Thyroid gland (tissue), 4 donors: ENCODE measurements at regions not wholly inside any gene's neighbourhood (a gene's known extent, or its start where the extent isn't known, plus 50 kb on each side); places are given as distances from the start of the nearest gene placed in this dataset.

Experiments used
- CTCF ChIP-seq, 6 experiments: fragments of 200-600 bp in 3 of 6; fragments of 450-650 bp in 3 of 6; sonication (generic) in 3 of 6; IDR thresholded peaks; one replicate each; pipeline ENCODE4 v1.5.1; 2016 to 2019; ENCODE audit warnings: antibody characterized with exemption in 6 of 6, mild to moderate bottlenecking in 2 of 6, inconsistent platforms in 1 of 6, moderate library complexity in 1 of 6
- POLR2A ChIP-seq, 2 donors: fragments of 450-650 bp; IDR thresholded peaks; one replicate each; pipeline ENCODE4 v1.6.1; 2017; ENCODE audit warnings: antibody characterized with exemption in 2 of 2, mild to moderate bottlenecking in 2 of 2, moderate library complexity in 1 of 2

- no peak for TF ChIP-seq CTCF (IDR thresholded peaks at IDR 0.05)
- no peak for TF ChIP-seq POLR2A (IDR thresholded peaks at IDR 0.05)
These were observed 184.7 kb upstream of the POU1F1 start for GRCh38 chr3:87461036-87461435.
